ENCODE measurements at regions not wholly inside any gene's neighbourhood (a gene's known extent, or its start where the extent isn't known, plus 50 kb on each side); places are given as distances from the start of the nearest gene placed in this dataset.
"Not testable (repeated sequence)": the region's sequence is repeated elsewhere in the genome, so short reads cannot be mapped to it uniquely, and the experiment has no call there.

DNA sequence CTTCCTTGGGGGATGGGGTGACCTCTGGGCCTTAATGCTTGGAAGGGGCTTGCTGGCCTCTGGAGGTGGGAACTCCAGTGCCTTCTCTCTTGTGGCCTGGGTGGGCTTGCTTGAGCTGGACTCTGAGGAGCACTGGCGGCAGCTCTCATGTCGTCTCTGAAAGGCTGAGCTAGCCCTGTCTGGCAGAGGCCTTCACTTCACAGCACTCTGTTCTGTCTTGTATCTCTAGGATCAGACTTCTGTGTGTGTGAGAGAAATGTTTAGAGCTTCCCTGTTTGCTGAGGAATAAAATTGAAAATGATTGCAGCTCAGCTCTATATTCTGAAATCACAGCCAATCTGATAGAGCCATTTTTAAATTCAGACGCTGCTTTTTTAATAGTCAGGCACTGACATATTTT lies 185.3 kb downstream of the KCNRG start:
- DNase-seq: no peak

DNA sequence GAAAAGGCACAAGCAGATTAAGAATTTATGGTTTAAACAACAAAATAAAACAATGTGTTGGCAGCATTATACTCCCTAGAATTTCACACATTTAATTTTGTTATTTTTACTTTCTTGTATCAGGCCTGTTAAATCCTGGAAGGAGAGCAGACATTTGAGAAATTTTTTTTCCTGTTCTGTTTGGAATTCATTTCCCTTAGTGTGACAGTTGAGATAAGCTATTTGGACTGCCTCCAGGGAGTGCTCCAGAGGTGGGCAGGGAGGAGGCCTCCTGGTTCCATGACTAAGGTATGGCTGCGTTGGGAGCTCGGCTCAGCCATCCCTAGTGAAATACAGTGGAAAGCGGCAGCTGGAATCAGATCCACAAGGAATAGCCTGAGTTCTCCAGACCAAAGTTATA lies 185.7 kb downstream of the KCNRG start:
- DNase-seq: no peak

DNA sequence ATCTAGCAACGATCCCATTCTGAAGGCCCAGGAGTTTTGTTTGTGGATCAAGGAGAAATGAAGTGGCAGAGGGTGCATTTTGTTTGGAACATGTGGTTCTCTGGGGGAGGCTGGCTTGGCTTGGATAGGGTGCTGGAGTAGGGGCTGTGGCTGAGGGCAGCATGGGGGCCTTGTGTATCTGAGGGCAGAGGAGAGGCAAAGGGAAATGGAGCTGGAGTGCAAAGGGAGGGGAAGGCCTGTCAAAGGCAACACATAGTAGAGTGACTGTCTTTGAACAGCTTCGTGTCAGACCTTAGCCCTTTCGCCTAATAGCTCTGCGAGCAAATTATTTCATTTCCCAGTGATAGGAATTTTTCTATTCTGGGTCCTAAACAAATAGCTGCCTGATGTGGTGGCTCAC lies 187.2 kb downstream of the KCNRG start:
- no peak for DNase-seq

DNA sequence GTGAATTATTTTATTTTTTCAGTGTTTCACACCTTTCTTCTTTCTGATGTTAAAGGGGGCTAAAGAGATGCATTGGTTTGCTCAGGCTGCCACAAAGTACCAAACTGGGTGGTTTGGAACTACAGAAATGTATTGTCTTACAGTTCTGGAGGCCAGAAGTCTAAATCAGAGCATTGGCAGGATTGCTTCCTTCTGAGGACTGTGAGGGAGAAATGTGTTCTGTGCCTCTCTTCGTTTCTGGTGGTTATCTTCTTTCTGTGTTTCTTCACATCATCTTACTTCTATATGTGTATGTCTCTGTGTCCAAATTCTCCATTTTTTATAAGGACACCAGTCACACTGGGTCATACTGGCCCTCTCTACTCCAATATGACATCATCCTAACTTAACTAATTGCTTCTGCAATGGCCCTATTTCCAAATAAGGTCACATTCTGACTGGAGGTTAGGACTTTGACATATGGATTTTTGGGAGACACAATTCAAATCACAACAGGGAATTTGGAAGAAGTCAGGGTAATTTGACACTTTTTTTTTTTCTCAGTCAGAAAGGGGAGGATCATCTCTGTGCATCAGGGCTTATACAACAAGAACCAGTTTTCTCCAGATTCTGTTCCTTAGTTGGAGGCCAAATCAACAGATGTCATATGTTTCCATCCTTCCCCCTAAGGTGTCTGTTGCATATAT lies 188.2 kb downstream of the KCNRG start:
- DNase-seq: no peak

DNA sequence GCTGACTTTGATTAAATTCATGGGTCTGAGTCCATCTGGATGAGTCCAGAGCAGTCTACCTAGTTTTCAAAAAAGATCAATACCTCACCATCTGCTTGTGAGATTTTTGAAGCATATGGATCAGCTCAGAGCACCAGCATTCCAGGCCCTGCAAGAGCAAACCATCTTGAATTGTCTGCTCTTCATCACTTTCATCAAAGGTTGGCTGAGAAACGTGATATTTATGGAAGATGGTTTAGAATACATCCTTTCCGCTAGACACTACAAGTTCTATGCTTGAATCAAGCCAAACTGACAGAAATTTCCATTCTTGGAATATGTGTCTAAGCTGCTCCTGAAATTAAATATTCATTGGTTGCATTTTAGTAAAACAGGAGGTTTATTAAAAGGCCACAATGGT lies 190.3 kb downstream of the KCNRG start:
- DNase-seq: no peak

DNA sequence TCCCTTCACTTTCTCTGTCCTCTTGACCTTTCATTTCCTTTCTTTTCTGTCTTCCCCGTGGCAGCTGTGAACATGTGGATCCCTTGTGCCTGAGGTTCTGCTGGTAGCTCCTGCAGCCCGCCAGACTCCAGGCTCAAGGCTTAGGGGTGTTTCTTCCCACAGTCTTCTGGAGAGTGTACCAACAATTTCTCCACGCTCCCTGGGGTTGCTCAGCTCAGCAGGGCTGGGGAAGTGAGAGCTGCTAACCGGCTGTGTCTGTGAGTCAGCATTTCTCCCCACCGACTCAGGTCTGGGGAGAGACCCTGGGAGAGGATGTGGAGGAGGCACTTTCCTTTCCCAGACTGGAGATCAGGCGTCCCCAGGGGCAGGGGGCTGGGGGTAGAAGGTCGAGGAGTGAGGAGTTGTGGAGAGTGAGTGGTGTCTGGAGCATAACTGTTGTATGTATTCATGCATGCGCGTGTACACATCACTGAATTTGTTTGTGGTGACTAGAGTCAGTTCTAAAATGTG lies 193.6 kb downstream of the KCNRG start:
- DNase-seq: no peak

DNA sequence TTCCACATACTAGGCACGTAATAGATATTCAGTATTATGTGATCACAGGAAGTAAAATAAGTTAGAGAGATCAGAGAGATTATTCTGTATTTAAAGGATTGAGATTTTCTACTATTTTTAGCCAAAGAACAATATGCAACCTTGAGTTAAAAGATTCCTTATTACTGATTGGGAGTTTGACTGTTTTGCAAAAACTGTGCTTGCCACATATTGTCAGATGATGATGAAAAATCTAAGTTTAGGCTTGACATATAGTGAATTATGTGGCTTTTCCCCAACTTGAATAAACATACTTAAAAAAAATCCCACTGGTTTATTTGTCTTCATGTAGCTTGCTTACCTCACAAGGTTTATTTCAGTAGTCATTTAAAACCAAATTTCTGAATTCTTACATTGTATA lies 194.4 kb downstream of the KCNRG start:
- DNase-seq: no peak

DNA sequence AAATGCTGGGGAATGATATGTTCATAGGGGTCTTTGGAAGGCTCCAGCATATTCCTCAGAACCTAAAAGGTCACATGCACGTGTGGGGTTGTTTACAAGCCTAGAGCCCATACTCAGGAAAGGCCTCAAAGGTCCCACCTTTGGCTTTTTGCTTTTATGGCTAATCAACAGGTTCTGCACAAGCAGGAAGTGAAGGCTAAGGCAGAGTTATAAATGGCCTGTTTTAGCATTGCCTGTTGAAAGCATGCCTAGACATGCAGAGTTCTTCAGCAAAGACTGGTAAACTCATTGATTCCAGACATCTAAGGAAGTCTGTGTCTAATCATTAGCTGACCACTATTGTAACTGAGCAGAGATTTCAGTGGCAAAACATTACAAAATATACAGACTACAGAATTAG lies 198.3 kb downstream of the KCNRG start:
- no peak for DNase-seq

DNA sequence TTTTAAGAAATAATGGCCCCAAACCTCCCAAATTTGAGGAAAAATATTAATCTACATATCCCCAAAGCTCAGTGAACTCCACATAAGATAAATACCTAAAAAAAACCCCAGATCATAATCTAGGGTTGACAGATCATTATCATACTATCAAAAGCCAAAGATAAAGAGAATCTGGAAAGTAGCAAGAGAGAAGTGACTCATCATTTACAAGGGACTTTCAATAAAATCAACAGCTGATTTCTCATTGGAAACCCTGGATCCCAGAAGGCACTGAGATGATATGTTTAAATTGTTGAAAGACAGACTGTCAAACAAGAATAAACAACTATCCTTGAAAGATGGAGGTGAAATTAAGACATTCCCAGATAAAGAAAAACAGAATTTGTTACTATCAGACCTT lies 199.3 kb downstream of the KCNRG start:
- DNase-seq: no peak

DNA sequence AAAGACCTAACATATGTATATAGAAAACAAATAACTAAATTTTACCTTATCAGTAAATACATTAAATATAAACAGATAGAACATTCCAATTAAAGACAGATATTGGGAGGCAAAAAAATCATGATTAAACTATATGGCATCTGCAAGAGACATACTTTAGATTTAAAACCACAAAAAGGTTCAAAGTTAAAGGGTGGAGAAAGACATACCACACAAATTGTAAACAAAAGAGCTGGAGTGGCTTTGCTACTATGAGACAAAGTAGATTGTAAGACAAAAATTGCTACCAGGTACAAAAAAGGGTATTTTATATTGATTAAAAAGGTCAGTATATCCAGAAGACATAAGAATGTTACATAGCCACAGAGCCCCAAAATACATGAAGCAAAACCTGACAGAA lies 200.2 kb downstream of the KCNRG start:
- no peak for DNase-seq

DNA sequence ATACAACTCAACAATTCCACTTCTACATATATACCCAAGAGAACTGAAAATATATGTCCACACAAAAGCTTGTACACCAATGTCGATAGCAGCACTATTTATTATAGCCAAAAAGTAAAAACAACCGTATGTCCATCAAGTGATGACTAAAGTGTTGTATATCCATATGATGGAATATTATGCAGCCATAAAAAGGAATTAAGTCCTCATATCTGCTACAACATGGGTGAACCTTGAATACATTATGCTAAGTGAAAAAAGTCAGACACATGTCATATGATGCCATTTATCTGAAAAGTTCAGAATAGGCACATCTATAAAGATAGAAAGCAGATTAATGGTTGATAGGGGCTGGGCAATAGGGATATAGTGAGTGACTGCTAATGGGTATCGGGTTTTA lies 204.5 kb downstream of the KCNRG start:
- no peak for DNase-seq

DNA sequence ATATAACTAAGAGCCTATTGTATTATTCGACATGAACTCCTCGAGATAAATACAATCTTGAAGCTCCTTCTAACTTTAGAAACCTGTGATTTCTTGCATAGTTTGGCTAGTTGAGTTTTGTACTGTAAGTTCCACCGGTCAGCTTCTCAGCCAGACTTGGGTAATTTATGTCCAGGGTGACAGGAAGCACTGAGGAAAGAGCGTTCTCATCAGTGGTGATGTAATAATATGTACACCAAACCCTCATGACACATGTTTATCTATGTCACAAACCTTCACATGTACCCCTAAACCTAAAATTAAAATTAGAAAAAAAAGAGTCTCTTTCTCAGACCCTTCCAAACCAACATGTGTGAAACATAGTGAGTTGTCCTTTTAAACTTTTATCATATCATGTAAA lies 205.7 kb downstream of the KCNRG start:
- DNase-seq: no peak

DNA sequence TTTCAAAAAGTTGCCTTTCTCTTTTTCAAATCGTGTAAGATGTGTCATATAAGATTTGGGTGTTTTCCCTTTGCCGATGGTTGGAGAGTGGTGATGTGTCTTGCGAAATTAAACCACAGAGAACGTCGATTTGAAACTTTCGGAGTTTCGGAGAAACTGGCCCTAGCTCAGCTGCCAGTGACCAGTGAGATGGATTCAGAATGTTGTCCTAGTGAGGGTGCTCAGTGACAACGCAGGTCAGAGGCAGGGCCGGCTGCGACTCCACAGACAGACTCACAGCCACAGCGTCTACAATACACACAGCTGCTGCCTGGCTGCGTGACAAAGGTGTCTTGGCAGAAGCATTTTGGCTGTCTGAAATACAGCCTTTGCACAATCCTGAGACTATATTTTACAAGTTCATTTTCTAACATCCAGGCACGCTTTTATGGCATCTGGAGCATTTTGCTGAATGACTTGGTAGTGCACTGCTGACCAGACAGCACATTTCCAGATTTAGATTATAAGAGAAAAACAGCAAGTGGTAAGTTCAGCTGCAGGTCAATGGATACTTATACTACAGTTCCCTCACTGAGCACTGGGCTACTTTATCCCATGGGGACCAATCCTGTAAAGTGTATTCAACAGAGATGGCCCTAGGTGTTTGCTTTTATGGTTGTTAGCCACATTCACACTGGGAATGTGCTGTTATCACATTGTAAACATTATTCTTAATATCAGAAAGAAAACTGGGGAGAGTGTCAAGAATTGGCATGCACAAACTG lies 207.5 kb downstream of the KCNRG start:
- no peak for DNase-seq

DNA sequence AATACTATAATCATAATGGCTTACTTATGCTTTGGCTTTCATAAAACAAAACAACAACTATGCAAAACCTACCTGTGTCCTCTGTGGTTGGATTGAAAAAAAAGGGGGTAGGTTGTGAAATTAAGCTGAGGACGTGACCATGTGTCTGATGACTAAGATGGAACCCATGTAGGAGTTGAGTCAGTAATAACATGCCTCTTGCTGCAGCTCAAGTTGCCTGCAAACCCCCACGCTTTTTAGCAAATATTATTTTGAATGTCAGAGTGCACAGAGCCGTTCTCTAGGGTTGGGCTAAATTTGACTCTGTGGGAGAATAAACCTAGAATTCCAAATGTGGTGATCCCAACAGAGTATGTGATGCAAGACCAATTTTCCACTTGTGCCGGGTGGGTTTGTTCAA lies 209.3 kb downstream of the KCNRG start:
- DNase-seq: no peak

DNA sequence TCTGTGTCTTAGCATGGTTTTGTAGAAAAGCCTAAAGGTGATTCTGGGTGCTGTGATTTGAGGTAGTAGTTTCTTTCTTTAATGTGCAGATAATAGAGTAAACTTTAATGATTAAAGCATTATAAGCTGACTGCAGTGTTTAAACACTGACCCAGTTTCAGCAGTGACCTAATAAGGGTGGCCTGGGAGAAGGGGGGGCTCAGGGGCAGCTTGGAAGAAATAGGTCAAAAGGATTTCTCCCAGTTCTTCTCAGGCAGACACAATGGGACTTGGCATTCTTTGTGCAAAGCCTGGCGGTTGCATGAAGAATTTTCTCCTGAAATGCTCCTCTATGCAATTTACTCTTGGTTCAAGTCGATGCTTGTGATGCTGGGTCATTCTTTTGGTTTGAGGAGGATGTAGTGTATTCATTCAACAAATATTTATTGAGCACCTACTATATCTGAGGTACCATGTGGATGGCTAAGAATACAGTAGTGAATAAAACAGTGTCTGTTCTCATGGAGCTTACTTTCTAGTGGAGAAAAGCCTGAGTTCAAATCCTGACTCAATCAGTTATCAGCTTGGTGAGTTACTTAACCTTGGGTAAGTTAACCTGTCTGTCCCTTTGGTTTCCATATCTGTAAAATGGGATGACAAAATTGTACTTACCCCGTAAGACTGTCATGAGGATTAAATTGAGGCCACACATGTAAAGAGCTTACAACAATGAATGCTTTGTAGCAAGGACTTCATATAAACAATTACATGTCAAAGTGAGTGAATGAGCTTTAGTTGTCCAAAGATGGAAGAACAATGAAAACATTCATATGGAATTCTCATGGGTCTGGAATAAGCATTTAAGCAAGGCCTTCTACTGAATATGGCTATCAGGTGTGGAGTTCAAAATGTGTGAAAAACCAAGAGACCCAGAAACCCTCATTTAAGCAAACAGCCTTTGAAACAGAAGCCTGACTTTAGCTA lies 210.2 kb downstream of the KCNRG start:
- DNase-seq: no peak

DNA sequence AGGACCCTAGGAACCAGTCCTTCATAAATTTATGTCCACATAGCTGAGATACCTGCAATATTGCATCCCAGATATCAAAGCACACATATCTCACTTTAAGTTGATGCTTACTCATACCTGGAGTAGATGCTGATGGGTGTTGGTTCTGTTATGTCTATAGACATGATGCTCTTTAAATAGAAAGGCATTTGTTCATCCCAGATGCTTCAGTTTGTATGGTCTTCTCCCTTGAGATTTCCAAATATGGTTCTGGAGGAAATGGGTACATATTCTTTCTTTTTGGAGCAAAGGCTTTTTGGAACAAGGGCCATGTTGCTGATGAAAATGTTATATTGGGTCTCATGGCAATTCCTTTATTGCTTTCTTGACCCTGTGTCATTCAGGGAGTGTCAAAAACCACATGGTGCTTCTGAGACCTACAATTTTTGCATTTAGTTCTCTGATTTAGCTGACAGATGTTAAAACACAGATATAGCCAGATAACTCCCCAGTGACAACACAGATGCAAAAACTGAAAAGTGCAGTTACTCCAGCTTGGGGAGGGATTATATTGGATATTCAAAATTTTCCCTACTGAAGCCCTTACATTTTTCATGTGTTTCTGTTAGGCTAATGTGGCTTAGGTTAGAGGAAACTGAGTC lies 211.4 kb downstream of the KCNRG start:
- no peak for DNase-seq

DNA sequence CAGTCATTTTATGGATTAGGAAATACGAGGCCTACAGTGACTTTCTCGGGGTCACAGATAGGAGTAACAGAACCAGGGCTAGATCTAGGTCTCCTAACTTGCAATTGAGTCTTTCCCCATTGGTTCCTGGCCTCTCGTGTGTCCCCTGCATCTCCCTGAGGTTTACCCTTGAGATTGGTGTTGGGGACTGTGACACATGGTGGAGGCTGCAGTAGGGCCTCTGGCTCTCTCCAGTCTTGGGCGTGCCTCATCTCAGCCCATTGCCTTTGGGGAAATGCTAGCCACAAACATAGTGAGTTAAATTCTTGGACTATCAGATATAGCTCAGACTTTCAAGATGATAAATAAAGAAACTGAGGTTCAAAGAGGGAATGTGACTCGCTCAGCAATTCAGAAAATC lies 212.1 kb downstream of the KCNRG start:
- no peak for DNase-seq

DNA sequence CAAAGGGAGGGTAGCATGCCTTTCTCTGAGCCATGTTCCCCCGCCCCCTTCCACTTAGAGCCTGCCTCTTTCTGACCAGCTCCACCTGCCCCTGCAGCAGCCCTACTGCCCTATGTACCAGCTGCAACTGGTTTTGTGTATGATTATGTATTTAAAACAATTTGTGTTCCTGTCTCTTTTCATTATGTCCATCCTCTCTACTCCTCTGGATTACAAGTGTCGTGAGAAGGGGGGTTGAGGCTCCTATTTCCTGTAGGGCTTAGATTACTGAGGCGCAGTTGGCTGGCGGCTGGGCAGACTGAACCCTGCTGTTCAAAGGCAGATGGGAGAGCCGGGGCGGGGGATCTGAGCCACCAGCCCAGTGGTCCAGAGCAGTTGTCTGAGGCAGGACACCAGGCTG lies 213.3 kb downstream of the KCNRG start:
- DNase-seq: no peak

DNA sequence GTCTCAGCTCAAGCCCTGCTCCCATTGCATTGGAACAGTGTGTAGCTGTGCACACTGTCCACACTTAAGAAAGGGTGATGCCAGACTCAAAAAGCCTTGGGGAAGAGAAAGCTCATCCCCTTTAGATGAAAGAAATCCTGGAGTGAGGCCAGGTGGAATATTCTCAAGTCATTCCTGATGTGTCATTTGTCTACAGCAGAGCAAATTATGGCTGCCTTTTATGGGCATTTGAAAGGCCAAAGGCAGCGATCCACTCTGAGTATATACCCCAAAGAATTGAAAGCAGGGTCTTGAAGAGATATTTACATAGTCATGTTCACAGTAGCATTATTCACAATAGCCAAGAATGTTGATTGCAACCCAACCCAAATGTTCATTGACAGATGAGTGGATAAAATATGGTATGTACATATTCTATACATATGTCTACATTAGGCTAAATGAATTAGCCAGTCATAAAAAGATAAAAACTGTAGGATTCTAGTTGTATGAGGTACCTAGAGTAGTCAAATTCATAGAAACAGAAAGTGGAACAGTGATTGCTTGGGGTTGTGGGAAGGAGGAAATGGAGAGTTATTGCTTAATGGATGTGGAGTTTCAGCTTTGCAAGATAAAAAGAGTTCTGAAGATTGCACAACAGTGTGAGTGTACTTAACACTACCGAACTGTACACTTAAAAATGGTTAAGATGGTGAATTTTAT lies 214.9 kb downstream of the KCNRG start:
- no peak for DNase-seq

DNA sequence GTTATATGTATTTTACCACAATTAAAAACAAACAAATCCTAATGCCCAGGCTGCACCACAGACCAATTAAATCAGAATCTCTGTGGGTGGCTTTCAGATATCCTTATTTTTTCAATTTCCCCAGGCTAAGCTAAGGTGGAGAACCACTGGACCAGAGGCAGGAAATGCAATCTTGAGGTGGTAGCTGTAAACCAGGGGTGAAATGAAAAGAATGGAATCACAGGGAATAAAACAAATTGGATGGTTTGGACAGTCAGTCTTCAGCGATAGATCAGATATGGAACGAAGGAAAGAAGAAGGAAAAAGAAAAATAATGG lies 215.4 kb downstream of the KCNRG start:
- no peak for DNase-seq

DNA sequence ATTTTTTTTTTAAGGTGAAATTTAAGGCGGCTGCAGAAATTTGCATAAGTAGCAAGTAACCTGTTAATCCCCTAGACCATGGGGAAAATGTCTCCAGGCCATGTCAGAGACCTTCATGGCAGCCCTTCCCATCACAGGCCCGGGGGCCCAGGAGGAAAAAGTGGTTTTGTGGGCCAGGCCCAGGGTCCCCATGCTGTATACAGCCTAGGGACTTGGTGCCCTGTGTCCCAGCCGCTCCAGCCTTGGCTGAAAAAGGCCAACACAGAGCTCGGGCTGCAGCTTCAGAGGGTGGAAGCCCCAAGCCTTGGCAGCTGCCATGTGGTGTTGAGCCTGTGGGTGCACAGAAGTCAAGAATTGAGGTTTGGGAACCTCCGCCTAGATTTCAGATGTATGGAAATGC lies 218.3 kb downstream of the KCNRG start:
- not testable (repeated sequence) for DNase-seq

DNA sequence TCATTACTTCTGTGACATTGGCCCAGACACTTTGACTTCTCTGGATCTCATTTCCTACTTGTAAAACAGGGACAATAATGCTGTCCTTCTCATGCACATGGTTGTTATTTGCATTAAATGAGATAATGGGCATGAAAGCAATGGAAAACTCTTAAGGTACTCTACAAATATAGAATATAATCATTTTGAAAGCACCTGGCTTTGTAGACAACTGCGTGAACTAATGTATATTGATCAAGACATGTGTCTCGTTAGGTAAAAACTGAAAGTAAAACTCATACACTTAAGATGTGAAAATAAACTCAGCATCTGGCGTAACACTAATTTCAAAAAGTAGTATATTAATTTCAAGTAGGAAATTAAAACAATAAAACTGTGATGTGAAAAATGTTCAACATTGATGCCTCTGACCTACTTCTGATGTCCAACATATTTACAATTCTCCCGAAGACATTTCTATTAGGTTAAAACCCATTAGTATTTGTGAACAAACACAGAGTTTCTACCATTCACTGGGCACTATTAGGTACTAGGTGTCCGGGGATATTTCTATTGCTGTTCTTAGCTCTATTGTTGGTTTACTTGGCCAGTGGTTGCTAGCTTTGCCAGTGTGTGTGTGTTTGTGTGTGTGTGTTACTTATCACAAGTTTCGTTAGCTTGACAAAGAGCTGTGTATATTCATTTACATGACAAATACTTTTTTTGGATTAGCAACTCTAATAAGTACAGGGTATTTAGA lies 220.5 kb downstream of the KCNRG start:
- DNase-seq: no peak

All from activated CD4-positive, alpha-beta T cell treated with anti-CD3 and anti-CD28 coated beads, Interleukin-2, amount 50 U/mL, for 4 hours (primary cell).